HCT116 (cell line): ENCODE measurements at regions not wholly inside any gene's neighbourhood (a gene's known extent, or its start where the extent isn't known, plus 50 kb on each side); places are given as distances from the start of the nearest gene placed in this dataset.

Source experiments
- ATAC-seq: fragments of 200-7000 bp; cut with Tn5 transposase; 2 replicates; pipeline ENCODE4 v1.9.1; 2020; ENCODE audit warnings: mild to moderate bottlenecking, moderate library complexity
- BruUV-seq: library from RNA; stranded (reverse); fragments of 400-500 nt; replicated peaks from 2 replicates; lab custom pipeline; 2021; lab: Mats Ljungman, UMichigan
- CTCF ChIA-PET: fragments of 300-600 bp; sonication (Branson Sonifier 250); formaldehyde crosslinking; loops from one replicate; lab custom pipeline; 2021; ENCODE audit warnings: antibody characterized with exemption; lab: Charles Lee
- POLR2A ChIA-PET: fragments of 300-600, 350-600 bp; sonication (Branson Sonifier 250); formaldehyde crosslinking; loops from one replicate; lab custom pipeline; 2021; ENCODE audit warnings: antibody characterized with exemption; lab: Charles Lee
- RAD21 ChIA-PET, 2 experiments: fragments of 300-600 bp; sonication (Branson Sonifier 250); formaldehyde crosslinking; loops; one replicate each; lab custom pipeline; 2023; ENCODE audit warnings: low total read pairs in 2 of 2; ENCODE audit not compliant: uncharacterized antibody in 2 of 2, unreplicated experiment in 2 of 2, low non-redundant PET in 1 of 2; lab: Charles Lee
- DNase-seq: peaks from one replicate; pipeline ENCODE4 v3.0.0-alpha.2; 2010; ENCODE audit warnings: low read depth, low spot score
- H2AFZ ChIP-seq: fragments of 200-600 bp; shearing (Covaris generic), sonication (generic); 2 replicates; pipeline ENCODE4 v1.6.1; 2017; ENCODE audit warnings: low read depth, mixed run types, mixed read lengths, antibody characterized with exemption, low read length; ENCODE audit not compliant: poor library complexity, severe bottlenecking
- H3K27ac ChIP-seq: 2 replicates; pipeline ENCODE4 v1.5.1; 2012; ENCODE audit warnings: low read depth, low read length
- H3K27me3 ChIP-seq: fragments of 200-600 bp; sonication (generic); 2 replicates; pipeline ENCODE4 v1.6.1; 2016; ENCODE audit warnings: mixed run types, low read length, mixed read lengths; ENCODE audit not compliant: insufficient read depth
- H3K36me3 ChIP-seq, 2 experiments: fragments of 200-500 bp in 1 of 2; fragments of 200-600 bp in 1 of 2; sonication (Bioruptor generic) in 1 of 2; sonication (generic) in 1 of 2; 2 replicates each; pipeline versions ENCODE4 v1.5.1 to v1.6.1; 2014 to 2016; ENCODE audit warnings: low read length in 2 of 2, inconsistent platforms in 1 of 2, mixed read lengths in 1 of 2, mixed run types in 1 of 2; ENCODE audit not compliant: insufficient read depth in 2 of 2, control insufficient read depth in 1 of 2
- H3K4me1 ChIP-seq, 2 experiments: fragments of 200-600 bp in 1 of 2; sonication (generic) in 1 of 2; 2 replicates each; pipeline versions ENCODE4 v1.5.1 to v1.6.1; 2012 to 2017; ENCODE audit warnings: low read length in 2 of 2, inconsistent platforms in 1 of 2, mild to moderate bottlenecking in 1 of 2, mixed read lengths in 1 of 2, mixed run types in 1 of 2, moderate library complexity in 1 of 2; ENCODE audit not compliant: insufficient read depth in 2 of 2, control insufficient read depth in 1 of 2
- H3K4me2 ChIP-seq: fragments of 200-600 bp; sonication (generic); 2 replicates; pipeline ENCODE4 v1.6.1; 2017; ENCODE audit warnings: mixed run types, low read length, mixed read lengths
- H3K4me3 ChIP-seq, 2 experiments: fragments of 200-600 bp in 1 of 2; sonication (generic) in 1 of 2; replicated peaks in 1 of 2; 2 replicates each; pipeline ENCODE4 v1.5.1; 2011 to 2016; ENCODE audit warnings: low read length in 2 of 2, control low read depth in 1 of 2, low read depth in 1 of 2, mild to moderate bottlenecking in 1 of 2, mixed read lengths in 1 of 2, mixed run types in 1 of 2
- H3K79me2 ChIP-seq: fragments of 200-600 bp; sonication (generic); 2 replicates; pipeline ENCODE4 v1.6.1; 2017; ENCODE audit warnings: mild to moderate bottlenecking, mixed run types, low read length, moderate library complexity, mixed read lengths; ENCODE audit not compliant: insufficient read depth
- H3K9ac ChIP-seq: fragments of 200-600 bp; sonication (generic); 2 replicates; pipeline ENCODE4 v1.6.1; 2016; ENCODE audit warnings: low read length, mixed read lengths
- H3K9me2 ChIP-seq: fragments of 200-600 bp; sonication (generic), shearing (Covaris generic); 2 replicates; pipeline ENCODE4 v1.6.1; 2017; ENCODE audit warnings: mixed run types, mild to moderate bottlenecking, moderate library complexity; ENCODE audit not compliant: insufficient read depth
- H3K9me3 ChIP-seq, 2 experiments: fragments of 200-500 bp in 1 of 2; fragments of 200-600 bp in 1 of 2; sonication (Bioruptor generic) in 1 of 2; sonication (generic) in 1 of 2; 2 replicates each; pipeline ENCODE4 v1.6.1; 2014 to 2017; ENCODE audit warnings: low read length in 2 of 2, mixed read lengths in 2 of 2, inconsistent platforms in 1 of 2, low read depth in 1 of 2, mild to moderate bottlenecking in 1 of 2, mixed run types in 1 of 2, moderate library complexity in 1 of 2; ENCODE audit not compliant: control insufficient read depth in 1 of 2, insufficient read depth in 1 of 2
- H4K20me1 ChIP-seq: fragments of 200-600 bp; sonication (generic), shearing (Covaris generic); 2 replicates; pipeline ENCODE4 v1.6.1; 2017; ENCODE audit warnings: mixed run types, mild to moderate bottlenecking, moderate library complexity; ENCODE audit not compliant: insufficient read depth
- CBX3 ChIP-seq: IDR thresholded peaks from 2 replicates; pipeline ENCODE4 v1.6.1; 2012; ENCODE audit warnings: low read depth
- ELF1 ChIP-seq: IDR thresholded peaks from 2 replicates; pipeline ENCODE4 v1.6.1; 2012; ENCODE audit warnings: low read depth, borderline replicate concordance
- POLR2A ChIP-seq: IDR thresholded peaks from 2 replicates; pipeline ENCODE4 v1.7.0; 2011; ENCODE audit warnings: borderline replicate concordance; ENCODE audit not compliant: insufficient read depth, insufficient read length; ENCODE audit errors: extremely low read depth
- REST ChIP-seq: IDR thresholded peaks from 2 replicates; pipeline ENCODE4 v1.6.1; 2012; ENCODE audit warnings: low read depth
- SP1 ChIP-seq: IDR thresholded peaks from 2 replicates; pipeline ENCODE4 v1.6.1; 2012; ENCODE audit warnings: low read depth
- SRF ChIP-seq: IDR thresholded peaks from 2 replicates; pipeline ENCODE4 v1.6.1; 2012; ENCODE audit warnings: low read depth
- TCF7L2 ChIP-seq: IDR thresholded peaks from 2 replicates; pipeline ENCODE4 v1.7.0; 2011; ENCODE audit warnings: borderline replicate concordance, inconsistent platforms; ENCODE audit not compliant: insufficient read depth, insufficient read length; ENCODE audit errors: extremely low read depth
- YY1 ChIP-seq: IDR thresholded peaks from 2 replicates; pipeline ENCODE4 v1.6.1; 2011; ENCODE audit warnings: low read length, low read depth, moderate library complexity, mild to moderate bottlenecking; ENCODE audit not compliant: insufficient replicate concordance; ENCODE audit errors: extremely low read depth
- ZFX ChIP-seq: fragments of 450-650 bp; IDR thresholded peaks from 2 replicates; pipeline ENCODE4 v1.6.1; 2017
- intact Hi-C: fragments of 100-400 bp; cut with micrococcal nuclease; formaldehyde crosslinking; loops from 2 replicates; pipeline ENCODE4 v1.10.0; 2022
- TF ChIP-seq, protein P1 (sequence below), 3 experiments: fragments of 200-600 bp in 1 of 3; sonication (generic) in 1 of 3; IDR thresholded peaks in 2 of 3; conservative IDR thresholded peaks in 1 of 3; 2 replicates each; pipeline ENCODE4 v1.5.1; 2012 to 2017; ENCODE audit warnings: low read depth in 2 of 3, low read length in 2 of 3, antibody characterized with exemption in 1 of 3, borderline replicate concordance in 1 of 3, control low read depth in 1 of 3, mild to moderate bottlenecking in 1 of 3, mixed read lengths in 1 of 3, mixed run types in 1 of 3, moderate library complexity in 1 of 3; ENCODE audit not compliant: insufficient read depth in 1 of 3
- TF ChIP-seq, protein P2 (sequence below): IDR thresholded peaks from 2 replicates; pipeline ENCODE4 v1.6.1; 2011; ENCODE audit warnings: mild to moderate bottlenecking, low read length, moderate library complexity; ENCODE audit not compliant: insufficient replicate concordance; ENCODE audit errors: extremely low read depth
- TF ChIP-seq, protein P3 (sequence below): IDR thresholded peaks from 2 replicates; pipeline ENCODE4 v1.6.1; 2012

GRCh38 chr1:95620076-95620475 is 386.1 kb downstream of the RWDD3 start:
- ChIA-PET RAD21 (no interaction called here), POLR2A (no interaction called here), CTCF (no interaction called here)
- BruUV-seq, result no TSS peak
- DNase-seq (no peak), ATAC-seq (no peak)
- Histone ChIP-seq H3K36me3 (no peaks in the 10 kb centered on the region), H3K27me3 (no peaks in the 10 kb centered on the region), H3K9ac (no peak overlapping the region), H3K79me2 (no peaks in the 10 kb centered on the region), H3K9me2 (no peaks in the 10 kb centered on the region), H3K9me3 (no peaks in the 10 kb centered on the region), H4K20me1 (no peaks in the 10 kb centered on the region), H3K4me2 (no peak overlapping the region), H3K4me3 (no peak overlapping the region), H3K4me1 (no peaks in the 10 kb centered on the region), H2AFZ (no peak overlapping the region), H3K27ac (no peak overlapping the region)
- TF ChIP-seq YY1, result no peak
- intact Hi-C loops, result no loop called here

DNA sequence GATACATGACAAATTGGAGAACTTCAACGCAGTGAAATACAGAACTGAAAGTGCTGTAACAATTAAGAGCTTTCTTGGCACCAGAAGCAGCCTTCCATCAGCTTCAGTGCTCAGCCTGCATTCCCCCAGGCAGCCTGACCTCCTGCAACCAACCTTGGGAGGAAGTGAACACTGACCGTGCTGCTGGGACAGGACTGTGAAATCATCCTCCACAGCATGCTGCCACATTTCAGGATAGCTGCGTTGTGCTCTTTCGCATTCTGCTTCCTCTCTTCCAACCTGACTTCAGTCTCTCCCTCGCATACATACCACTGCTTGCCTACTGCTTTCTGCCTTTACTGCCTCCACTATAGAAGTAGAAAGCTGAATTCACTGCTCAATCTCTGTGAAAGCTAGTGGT is 388.6 kb downstream of the RWDD3 start:
- POLR2A ChIA-PET, result no interaction called here
- H3K4me3 ChIP-seq, result no peak overlapping the region
- TF ChIP-seq, protein P1, sequence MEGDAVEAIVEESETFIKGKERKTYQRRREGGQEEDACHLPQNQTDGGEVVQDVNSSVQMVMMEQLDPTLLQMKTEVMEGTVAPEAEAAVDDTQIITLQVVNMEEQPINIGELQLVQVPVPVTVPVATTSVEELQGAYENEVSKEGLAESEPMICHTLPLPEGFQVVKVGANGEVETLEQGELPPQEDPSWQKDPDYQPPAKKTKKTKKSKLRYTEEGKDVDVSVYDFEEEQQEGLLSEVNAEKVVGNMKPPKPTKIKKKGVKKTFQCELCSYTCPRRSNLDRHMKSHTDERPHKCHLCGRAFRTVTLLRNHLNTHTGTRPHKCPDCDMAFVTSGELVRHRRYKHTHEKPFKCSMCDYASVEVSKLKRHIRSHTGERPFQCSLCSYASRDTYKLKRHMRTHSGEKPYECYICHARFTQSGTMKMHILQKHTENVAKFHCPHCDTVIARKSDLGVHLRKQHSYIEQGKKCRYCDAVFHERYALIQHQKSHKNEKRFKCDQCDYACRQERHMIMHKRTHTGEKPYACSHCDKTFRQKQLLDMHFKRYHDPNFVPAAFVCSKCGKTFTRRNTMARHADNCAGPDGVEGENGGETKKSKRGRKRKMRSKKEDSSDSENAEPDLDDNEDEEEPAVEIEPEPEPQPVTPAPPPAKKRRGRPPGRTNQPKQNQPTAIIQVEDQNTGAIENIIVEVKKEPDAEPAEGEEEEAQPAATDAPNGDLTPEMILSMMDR (IDR thresholded peaks at IDR 0.05 in 2 of 3, conservative IDR thresholded peaks at IDR 0.05 in 1 of 3; ENCODE audit: borderline replicate concordance in 1 of 3, insufficient read depth in 1 of 3, low read depth in 2 of 3, low read length in 2 of 3), result no peak
- TF ChIP-seq SP1, result no peak
- no peak for TF ChIP-seq YY1
- no peak for TF ChIP-seq TCF7L2
- TF ChIP-seq, protein P2, sequence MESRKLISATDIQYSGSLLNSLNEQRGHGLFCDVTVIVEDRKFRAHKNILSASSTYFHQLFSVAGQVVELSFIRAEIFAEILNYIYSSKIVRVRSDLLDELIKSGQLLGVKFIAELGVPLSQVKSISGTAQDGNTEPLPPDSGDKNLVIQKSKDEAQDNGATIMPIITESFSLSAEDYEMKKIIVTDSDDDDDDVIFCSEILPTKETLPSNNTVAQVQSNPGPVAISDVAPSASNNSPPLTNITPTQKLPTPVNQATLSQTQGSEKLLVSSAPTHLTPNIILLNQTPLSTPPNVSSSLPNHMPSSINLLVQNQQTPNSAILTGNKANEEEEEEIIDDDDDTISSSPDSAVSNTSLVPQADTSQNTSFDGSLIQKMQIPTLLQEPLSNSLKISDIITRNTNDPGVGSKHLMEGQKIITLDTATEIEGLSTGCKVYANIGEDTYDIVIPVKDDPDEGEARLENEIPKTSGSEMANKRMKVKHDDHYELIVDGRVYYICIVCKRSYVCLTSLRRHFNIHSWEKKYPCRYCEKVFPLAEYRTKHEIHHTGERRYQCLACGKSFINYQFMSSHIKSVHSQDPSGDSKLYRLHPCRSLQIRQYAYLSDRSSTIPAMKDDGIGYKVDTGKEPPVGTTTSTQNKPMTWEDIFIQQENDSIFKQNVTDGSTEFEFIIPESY, result no peak
- no peak for TF ChIP-seq REST
- no peak for TF ChIP-seq CBX3
- no peak for TF ChIP-seq ELF1
- TF ChIP-seq ZFX, result no peak
- TF ChIP-seq SRF, result no peak
- TF ChIP-seq POLR2A, result no peak
- TF ChIP-seq, protein P3, sequence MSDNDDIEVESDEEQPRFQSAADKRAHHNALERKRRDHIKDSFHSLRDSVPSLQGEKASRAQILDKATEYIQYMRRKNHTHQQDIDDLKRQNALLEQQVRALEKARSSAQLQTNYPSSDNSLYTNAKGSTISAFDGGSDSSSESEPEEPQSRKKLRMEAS, result no peak
- ATAC-seq (no peak), DNase-seq (no peak)
- no peaks in the 10 kb centered on the region for H3K4me1 ChIP-seq
- intact Hi-C loops, result no loop called here
- no peaks in the 10 kb centered on the region for H3K79me2 ChIP-seq
- H3K4me2 ChIP-seq, result no peak overlapping the region
- no peaks in the 10 kb centered on the region for H3K36me3 ChIP-seq
- H2AFZ ChIP-seq, result no peak overlapping the region
- no peaks in the 10 kb centered on the region for H4K20me1 ChIP-seq
- no peak overlapping the region for H3K9ac ChIP-seq
- RAD21 ChIA-PET, result no interaction called here
- H3K9me2 ChIP-seq, result no peaks in the 10 kb centered on the region
- H3K27ac ChIP-seq, result no peak overlapping the region
- H3K9me3 ChIP-seq, result no peaks in the 10 kb centered on the region
- no peaks in the 10 kb centered on the region for H3K27me3 ChIP-seq
- BruUV-seq, result no TSS peak
- CTCF ChIA-PET, result no interaction called here
